HUES48 (cell line): ENCODE measurements at regions not wholly inside any gene's neighbourhood (a gene's known extent, or its start where the extent isn't known, plus 50 kb on each side); places are given as distances from the start of the nearest gene placed in this dataset.

Experiments used
- H3K27ac ChIP-seq: one replicate; pipeline ENCODE4 v1.7.0; 2013; ENCODE audit warnings: low read depth, low read length, inconsistent platforms
- H3K27me3 ChIP-seq: 2 replicates; pipeline ENCODE4 v1.6.1; 2013; ENCODE audit warnings: mild to moderate bottlenecking, low read length; ENCODE audit not compliant: control insufficient read depth, insufficient read depth
- H3K36me3 ChIP-seq: 2 replicates; pipeline ENCODE4 v1.6.1; 2013; ENCODE audit warnings: low read length; ENCODE audit not compliant: control insufficient read depth, insufficient read depth
- H3K4me1 ChIP-seq: 2 replicates; pipeline ENCODE4 v1.6.1; 2013; ENCODE audit warnings: mild to moderate bottlenecking, low read length; ENCODE audit not compliant: control insufficient read depth, insufficient read depth
- H3K4me3 ChIP-seq: 2 replicates; pipeline ENCODE4 v1.5.1; 2013; ENCODE audit warnings: mild to moderate bottlenecking, low read depth, low read length
- H3K9ac ChIP-seq: 2 replicates; pipeline ENCODE4 v1.6.1; 2013; ENCODE audit warnings: mild to moderate bottlenecking, low read depth, low read length, moderate library complexity
- H3K9me3 ChIP-seq: 2 replicates; pipeline ENCODE4 v1.6.1; 2013; ENCODE audit warnings: low read length; ENCODE audit not compliant: control insufficient read depth, insufficient read depth

GRCh38 chr16:35399133-35399532 is 1939.7 kb downstream of the TP53TG3F start:
- H3K9me3 ChIP-seq = peaks cover 98% of the 10 kb centered on the region
- no peak overlapping the region for H3K9ac ChIP-seq
- no peak overlapping the region for H3K4me3 ChIP-seq
- no peak overlapping the region for H3K27ac ChIP-seq
- H3K36me3 ChIP-seq = no peaks in the 10 kb centered on the region
- H3K4me1 ChIP-seq = no peaks in the 10 kb centered on the region
- no peaks in the 10 kb centered on the region for H3K27me3 ChIP-seq

- Histone ChIP-seq H3K36me3 (no peaks in the 10 kb centered on the region), H3K9ac (no peak overlapping the region), H3K27me3 (no peaks in the 10 kb centered on the region), H3K4me1 (no peaks in the 10 kb centered on the region), H3K9me3 (peaks cover 99% of the 10 kb centered on the region), H3K27ac (no peak overlapping the region), H3K4me3 (no peak overlapping the region)
Measured at GRCh38 chr16:35404273-35404672, 1944.9 kb downstream of the TP53TG3F start.

- Histone ChIP-seq H3K27me3 (no peaks in the 10 kb centered on the region), H3K9ac (no peak overlapping the region), H3K9me3 (peaks cover 98% of the 10 kb centered on the region), H3K4me3 (no peak overlapping the region; the same call in 1 of the 2 replicates), H3K27ac (no peak overlapping the region), H3K36me3 (no peaks in the 10 kb centered on the region), H3K4me1 (no peaks in the 10 kb centered on the region)
Measured at GRCh38 chr16:35405526-35405925, 1946.1 kb downstream of the TP53TG3F start.

- no peak overlapping the region for H3K27ac ChIP-seq
- no peak overlapping the region; the same call in 1 of the 2 replicates for H3K4me3 ChIP-seq
- H3K36me3 ChIP-seq = no peaks in the 10 kb centered on the region
- no peaks in the 10 kb centered on the region for H3K4me1 ChIP-seq
- H3K27me3 ChIP-seq = no peaks in the 10 kb centered on the region
- H3K9ac ChIP-seq = no peak overlapping the region
- peaks cover 98% of the 10 kb centered on the region for H3K9me3 ChIP-seq
Measured at GRCh38 chr16:35409503-35409902, 1950.1 kb downstream of the TP53TG3F start.

- no peaks in the 10 kb centered on the region for H3K36me3 ChIP-seq
- no peak overlapping the region for H3K27ac ChIP-seq
- no peak overlapping the region for H3K9ac ChIP-seq
- H3K9me3 ChIP-seq = peaks cover 97% of the 10 kb centered on the region
- no peak overlapping the region for H3K4me3 ChIP-seq
- no peaks in the 10 kb centered on the region for H3K27me3 ChIP-seq
- no peaks in the 10 kb centered on the region for H3K4me1 ChIP-seq
Measured at GRCh38 chr16:35410438-35410837, 1951.0 kb downstream of the TP53TG3F start.

- H3K4me3 ChIP-seq = no peak overlapping the region
- no peaks in the 10 kb centered on the region for H3K4me1 ChIP-seq
- peaks cover 97% of the 10 kb centered on the region for H3K9me3 ChIP-seq
- no peak overlapping the region for H3K27ac ChIP-seq
- no peaks in the 10 kb centered on the region for H3K36me3 ChIP-seq
- no peaks in the 10 kb centered on the region for H3K27me3 ChIP-seq
- H3K9ac ChIP-seq = no peak overlapping the region
Measured at GRCh38 chr16:35411156-35411555, 1951.7 kb downstream of the TP53TG3F start.

- Histone ChIP-seq H3K4me1 (no peaks in the 10 kb centered on the region), H3K27ac (no peak overlapping the region), H3K9ac (no peak overlapping the region), H3K4me3 (no peak overlapping the region), H3K27me3 (no peaks in the 10 kb centered on the region), H3K36me3 (no peaks in the 10 kb centered on the region), H3K9me3 (peaks cover 95% of the 10 kb centered on the region)
Measured at GRCh38 chr16:35414139-35414538, 1954.7 kb downstream of the TP53TG3F start.

GRCh38 chr16:35414563-35414962 is 1955.2 kb downstream of the TP53TG3F start:
- Histone ChIP-seq H3K27ac (no peak overlapping the region), H3K27me3 (no peaks in the 10 kb centered on the region), H3K9me3 (peaks cover 95% of the 10 kb centered on the region), H3K4me3 (no peak overlapping the region), H3K4me1 (no peaks in the 10 kb centered on the region), H3K9ac (no peak overlapping the region), H3K36me3 (no peaks in the 10 kb centered on the region)

GRCh38 chr16:35425270-35425669 is 1965.9 kb downstream of the TP53TG3F start:
- H3K4me1 ChIP-seq = no peaks in the 10 kb centered on the region
- peaks cover 100% of the 10 kb centered on the region for H3K9me3 ChIP-seq
- H3K36me3 ChIP-seq = no peaks in the 10 kb centered on the region
- H3K9ac ChIP-seq = no peak overlapping the region
- H3K27me3 ChIP-seq = no peaks in the 10 kb centered on the region
- H3K27ac ChIP-seq = no peak overlapping the region
- H3K4me3 ChIP-seq = no peak overlapping the region

GRCh38 chr16:35431829-35432663 is 1972.6 kb downstream of the TP53TG3F start:
- Histone ChIP-seq H3K9me3 (peaks cover 97% of the 10 kb centered on the region), H3K27me3 (no peaks in the 10 kb centered on the region)

GRCh38 chr16:35440875-35441274 is 1981.5 kb downstream of the TP53TG3F start:
- no peak overlapping the region for H3K9ac ChIP-seq
- H3K27me3 ChIP-seq = no peaks in the 10 kb centered on the region
- no peak overlapping the region; the same call in 1 of the 2 replicates for H3K4me3 ChIP-seq
- no peak overlapping the region for H3K27ac ChIP-seq
- H3K36me3 ChIP-seq = no peaks in the 10 kb centered on the region
- peaks cover 98% of the 10 kb centered on the region for H3K9me3 ChIP-seq
- H3K4me1 ChIP-seq = no peaks in the 10 kb centered on the region

More at GRCh38 chr16:35431829-35432663, 1972.6 kb downstream of the TP53TG3F start:
- H3K4me3 ChIP-seq = no peak overlapping the region
- H3K9ac ChIP-seq = no peak overlapping the region
- no peaks in the 10 kb centered on the region for H3K4me1 ChIP-seq
- H3K27ac ChIP-seq = no peak overlapping the region
- no peaks in the 10 kb centered on the region for H3K36me3 ChIP-seq
